Mesothelial cell of epicardium (in vitro differentiated cells): ENCODE measurements at regions not wholly inside any gene's neighbourhood (a gene's known extent, or its start where the extent isn't known, plus 50 kb on each side); places are given as distances from the start of the nearest gene placed in this dataset.
"Not testable (repeated sequence)": the region's sequence is repeated elsewhere in the genome, so short reads cannot be mapped to it uniquely, and the experiment has no call there.

ENCODE experiments used
- DNase-seq, 2 experiments: peaks; one replicate each; pipeline ENCODE4 v3.0.0; 2021; ENCODE audit warnings: low spot score in 2 of 2; ENCODE audit not compliant: unreplicated experiment in 2 of 2
- H3K27ac Mint-ChIP-seq: 2 replicates; pipeline ENCODE4 v1.8.0; 2021; ENCODE audit warnings: mixed read lengths
- H3K27me3 Mint-ChIP-seq: 2 replicates; pipeline ENCODE4 v1.8.0; 2021; ENCODE audit warnings: low read depth, mixed read lengths
- H3K36me3 Mint-ChIP-seq: 2 replicates; pipeline ENCODE4 v1.8.0; 2021; ENCODE audit warnings: mixed read lengths
- H3K4me1 Mint-ChIP-seq: 2 replicates; pipeline ENCODE4 v1.8.0; 2021; ENCODE audit warnings: mixed read lengths
- H3K4me3 Mint-ChIP-seq: 2 replicates; pipeline ENCODE4 v1.8.0; 2021; ENCODE audit warnings: mild to moderate bottlenecking, moderate library complexity, mixed read lengths
- H3K9me3 Mint-ChIP-seq: 2 replicates; pipeline ENCODE4 v1.8.0; 2021; ENCODE audit warnings: mixed read lengths
- CTCF ChIP-seq: fragments of 200-600 bp; sonication (generic); IDR thresholded peaks from one replicate; pipeline ENCODE4 v1.5.0; 2021; ENCODE audit warnings: antibody characterized with exemption; ENCODE audit not compliant: unreplicated experiment

- peaks cover 3% of the 10 kb centered on the region for H3K4me1 Mint-ChIP-seq
- H3K36me3 Mint-ChIP-seq = no peaks in the 10 kb centered on the region
- H3K9me3 Mint-ChIP-seq = peaks cover 8% of the 10 kb centered on the region
- H3K27me3 Mint-ChIP-seq = no peaks in the 10 kb centered on the region
- H3K4me3 Mint-ChIP-seq = no peak overlapping the region
- TF ChIP-seq CTCF = no peak
- no peak for DNase-seq
- H3K27ac Mint-ChIP-seq = no peak overlapping the region
Observed at GRCh38 chr17:30580916-30581315, 103.7 kb downstream of the GOSR1 start.

GRCh38 chr17:30579610-30580315, 102.6 kb downstream of the GOSR1 start:
- no peak overlapping the region for H3K27ac Mint-ChIP-seq
- TF ChIP-seq CTCF = no peak
- H3K4me3 Mint-ChIP-seq = no peak overlapping the region
- peaks cover 8% of the 10 kb centered on the region for H3K9me3 Mint-ChIP-seq
- no peak for DNase-seq
- no peaks in the 10 kb centered on the region for H3K36me3 Mint-ChIP-seq
- H3K4me1 Mint-ChIP-seq = peaks cover 3% of the 10 kb centered on the region
- no peaks in the 10 kb centered on the region for H3K27me3 Mint-ChIP-seq

- H3K27ac Mint-ChIP-seq, H3K4me1 Mint-ChIP-seq, H3K4me3 Mint-ChIP-seq, H3K36me3 Mint-ChIP-seq, H3K9me3 Mint-ChIP-seq, H3K27me3 Mint-ChIP-seq, DNase-seq: not testable (repeated sequence)
Observed at GRCh38 chr17:30578015-30578717, 101.0 kb downstream of the GOSR1 start.
